Thymus (tissue), 11 donors: ENCODE measurements at regions not wholly inside any gene's neighbourhood (a gene's known extent, or its start where the extent isn't known, plus 50 kb on each side); places are given as distances from the start of the nearest gene placed in this dataset.
"Not testable (repeated sequence)": the region's sequence is repeated elsewhere in the genome, so short reads cannot be mapped to it uniquely, and the experiment has no call there.

Experiments used
- DNase-seq, 9 donors: peaks; one replicate each; pipeline ENCODE4 v3.0.0-alpha.2; 2013; ENCODE audit warnings: low spot score in 9 of 9, low read depth in 6 of 9, missing footprints in 1 of 9
- H3K27ac ChIP-seq, 2 donors: one replicate each; pipeline ENCODE4 v1.5.1; 2013; ENCODE audit warnings: control low read depth in 1 of 2, low read depth in 1 of 2, low read length in 1 of 2, mild to moderate bottlenecking in 1 of 2, moderate library complexity in 1 of 2
- H3K27me3 ChIP-seq, 2 donors: one replicate each; pipeline ENCODE4 v1.5.1; 2013; ENCODE audit warnings: low read length in 1 of 2; ENCODE audit not compliant: control insufficient read depth in 2 of 2, insufficient read depth in 1 of 2
- H3K36me3 ChIP-seq, 2 donors: one replicate each; pipeline ENCODE4 v1.5.1; 2013; ENCODE audit warnings: low read length in 1 of 2, mild to moderate bottlenecking in 1 of 2, moderate library complexity in 1 of 2; ENCODE audit not compliant: control insufficient read depth in 2 of 2, insufficient read depth in 2 of 2
- H3K4me1 ChIP-seq, 2 donors: one replicate each; pipeline ENCODE4 v1.5.1; 2013; ENCODE audit warnings: low read length in 2 of 2; ENCODE audit not compliant: control insufficient read depth in 2 of 2, insufficient read depth in 2 of 2
- H3K4me3 ChIP-seq, 2 donors: one replicate each; pipeline ENCODE4 v1.5.1; 2013; ENCODE audit warnings: low read length in 2 of 2, control low read depth in 1 of 2, mild to moderate bottlenecking in 1 of 2
- H3K9me3 ChIP-seq, 2 donors: one replicate each; pipeline ENCODE4 v1.5.1; 2013; ENCODE audit warnings: low read length in 1 of 2, mild to moderate bottlenecking in 1 of 2; ENCODE audit not compliant: control insufficient read depth in 2 of 2, insufficient read depth in 1 of 2
- WGBS: extraction: QIAGEN DNeasy Blood & Tissue Kit; methylation state at CpG from one replicate; pipeline ENCODE4 v1.1.7; 2013; 5-methylcytosine and 5-hydroxymethylcytosine counted together
- donor health status: healthy.

- no peak overlapping the region for H3K27ac ChIP-seq
- 95% methylated on average over 3 of the region's 3 CpGs for WGBS
- H3K27me3 ChIP-seq = no peaks in the 10 kb centered on the region
- no peaks in the 10 kb centered on the region for H3K36me3 ChIP-seq
- H3K4me1 ChIP-seq = no peaks in the 10 kb centered on the region
- DNase-seq = no peak
- no peaks in the 10 kb centered on the region for H3K9me3 ChIP-seq
- no peak overlapping the region for H3K4me3 ChIP-seq
These were observed 1046.6 kb upstream of the USP15 start for GRCh38 chr12:61213646-61214045.

GRCh38 chr12:61220337-61220736, 1039.9 kb upstream of the USP15 start:
- no peaks in the 10 kb centered on the region for H3K4me1 ChIP-seq
- WGBS = 96% methylated on average over 4 of the region's 4 CpGs
- no peaks in the 10 kb centered on the region for H3K36me3 ChIP-seq
- no peaks in the 10 kb centered on the region for H3K27me3 ChIP-seq
- no peaks in the 10 kb centered on the region for H3K9me3 ChIP-seq
- DNase-seq = no peak
- H3K4me3 ChIP-seq = no peak overlapping the region
- no peak overlapping the region for H3K27ac ChIP-seq

GRCh38 chr12:61232040-61232439, 1028.2 kb upstream of the USP15 start:
- no peak overlapping the region for H3K4me3 ChIP-seq
- no peak for DNase-seq
- no peaks in the 10 kb centered on the region for H3K9me3 ChIP-seq
- H3K36me3 ChIP-seq = no peaks in the 10 kb centered on the region
- WGBS = 93% methylated on average over 5 of the region's 5 CpGs
- no peak overlapping the region for H3K27ac ChIP-seq
- H3K27me3 ChIP-seq = no peaks in the 10 kb centered on the region
- H3K4me1 ChIP-seq = no peaks in the 10 kb centered on the region

- Histone ChIP-seq H3K4me1 (no peaks in the 10 kb centered on the region), H3K27ac (no peak overlapping the region), H3K9me3 (peaks cover 0 to 3% of the 10 kb centered on the region in 2 donors), H3K27me3 (no peaks in the 10 kb centered on the region), H3K36me3 (no peaks in the 10 kb centered on the region), H3K4me3 (no peak overlapping the region)
- WGBS = 89% methylated on average over 2 of the region's 2 CpGs
- DNase-seq = no peak
These were observed 1009.9 kb upstream of the USP15 start for GRCh38 chr12:61250303-61250702.

- Histone ChIP-seq H3K36me3 (no peaks in the 10 kb centered on the region), H3K27me3 (no peaks in the 10 kb centered on the region), H3K9me3 (peaks cover 0 to 3% of the 10 kb centered on the region in 2 donors), H3K4me3 (no peak overlapping the region), H3K4me1 (no peaks in the 10 kb centered on the region), H3K27ac (no peak overlapping the region)
- WGBS = 76% methylated on average over 3 of the region's 3 CpGs
- no peak for DNase-seq
These were observed 1009.1 kb upstream of the USP15 start for GRCh38 chr12:61251076-61251475.

- WGBS = 80% methylated on average over 3 of the region's 3 CpGs
- no peak overlapping the region for H3K4me3 ChIP-seq
- H3K4me1 ChIP-seq = no peaks in the 10 kb centered on the region
- no peak overlapping the region for H3K27ac ChIP-seq
- H3K9me3 ChIP-seq = peaks cover 0 to 3% of the 10 kb centered on the region in 2 donors
- no peak for DNase-seq
- H3K36me3 ChIP-seq = no peaks in the 10 kb centered on the region
- no peaks in the 10 kb centered on the region for H3K27me3 ChIP-seq
These were observed 1006.0 kb upstream of the USP15 start for GRCh38 chr12:61254225-61254624.

GRCh38 chr12:61264294-61264693, 995.9 kb upstream of the USP15 start:
- not testable (repeated sequence) for H3K9me3 ChIP-seq, H3K36me3 ChIP-seq, H3K27ac ChIP-seq, H3K4me3 ChIP-seq, H3K27me3 ChIP-seq, DNase-seq, H3K4me1 ChIP-seq

- Histone ChIP-seq H3K9me3 (peaks cover 1 to 8% of the 10 kb centered on the region in 2 donors), H3K27ac (no peak overlapping the region), H3K4me3 (no peak overlapping the region), H3K4me1 (no peaks in the 10 kb centered on the region), H3K36me3 (no peaks in the 10 kb centered on the region), H3K27me3 (no peaks in the 10 kb centered on the region)
- DNase-seq = no peak
- WGBS = 96% methylated on average over 1 of the region's 1 CpG
These were observed 992.7 kb upstream of the USP15 start for GRCh38 chr12:61267474-61267873.

- Histone ChIP-seq H3K27ac (no peak overlapping the region), H3K4me3 (no peak overlapping the region), H3K27me3 (no peaks in the 10 kb centered on the region), H3K36me3 (no peaks in the 10 kb centered on the region), H3K4me1 (no peaks in the 10 kb centered on the region), H3K9me3 (no peaks in the 10 kb centered on the region)
- DNase-seq = no peak
These were observed 987.8 kb upstream of the USP15 start for GRCh38 chr12:61272441-61272840.
